SU-DHL-6 (cell line): ENCODE measurements at regions not wholly inside any gene's neighbourhood (a gene's known extent, or its start where the extent isn't known, plus 50 kb on each side); places are given as distances from the start of the nearest gene placed in this dataset.

ENCODE experiments used
- EZH2phosphoT487 ChIP-seq: fragments of 200-600 bp; sonication (generic), shearing (Covaris generic); conservative IDR thresholded peaks from 2 replicates; pipeline ENCODE4 v1.6.1; 2018; ENCODE audit warnings: mild to moderate bottlenecking, antibody characterized with exemption, low read length, moderate library complexity, mixed read lengths
- TF ChIP-seq, protein P1 (sequence below): fragments of 200-600 bp; sonication (generic); IDR thresholded peaks from one replicate; pipeline ENCODE4 v1.5.1; 2017; ENCODE audit warnings: antibody characterized with exemption, mild to moderate bottlenecking, low read length, moderate library complexity; ENCODE audit not compliant: insufficient read depth, poor library complexity, severe bottlenecking

DNA sequence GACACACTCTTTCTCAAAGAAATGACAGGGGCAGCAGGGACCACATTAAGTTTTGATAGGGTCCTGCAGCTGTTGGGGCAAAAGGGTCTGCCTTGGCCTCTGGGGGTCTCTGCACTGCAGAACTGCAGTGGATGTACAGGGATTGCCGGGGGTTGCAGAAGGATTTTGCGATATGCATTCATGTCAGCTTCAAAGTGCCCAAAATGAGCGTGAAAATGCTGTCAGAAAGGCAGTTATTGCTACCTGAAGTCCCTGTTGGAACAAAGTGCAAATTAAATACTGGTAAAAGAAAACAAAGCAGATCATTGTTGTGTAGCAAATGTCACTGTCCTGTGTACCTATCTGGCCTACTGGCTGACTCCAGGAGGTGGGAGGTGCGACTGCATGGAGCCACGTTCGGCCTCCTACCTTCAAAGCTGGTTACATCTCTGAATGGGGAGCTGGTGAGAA, 78.8 kb upstream of the MAP4K3 start:
- TF ChIP-seq, protein P1, sequence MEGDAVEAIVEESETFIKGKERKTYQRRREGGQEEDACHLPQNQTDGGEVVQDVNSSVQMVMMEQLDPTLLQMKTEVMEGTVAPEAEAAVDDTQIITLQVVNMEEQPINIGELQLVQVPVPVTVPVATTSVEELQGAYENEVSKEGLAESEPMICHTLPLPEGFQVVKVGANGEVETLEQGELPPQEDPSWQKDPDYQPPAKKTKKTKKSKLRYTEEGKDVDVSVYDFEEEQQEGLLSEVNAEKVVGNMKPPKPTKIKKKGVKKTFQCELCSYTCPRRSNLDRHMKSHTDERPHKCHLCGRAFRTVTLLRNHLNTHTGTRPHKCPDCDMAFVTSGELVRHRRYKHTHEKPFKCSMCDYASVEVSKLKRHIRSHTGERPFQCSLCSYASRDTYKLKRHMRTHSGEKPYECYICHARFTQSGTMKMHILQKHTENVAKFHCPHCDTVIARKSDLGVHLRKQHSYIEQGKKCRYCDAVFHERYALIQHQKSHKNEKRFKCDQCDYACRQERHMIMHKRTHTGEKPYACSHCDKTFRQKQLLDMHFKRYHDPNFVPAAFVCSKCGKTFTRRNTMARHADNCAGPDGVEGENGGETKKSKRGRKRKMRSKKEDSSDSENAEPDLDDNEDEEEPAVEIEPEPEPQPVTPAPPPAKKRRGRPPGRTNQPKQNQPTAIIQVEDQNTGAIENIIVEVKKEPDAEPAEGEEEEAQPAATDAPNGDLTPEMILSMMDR = no peak
- TF ChIP-seq EZH2phosphoT487 = no peak
